H9 (cell line): ENCODE measurements at regions not wholly inside any gene's neighbourhood (a gene's known extent, or its start where the extent isn't known, plus 50 kb on each side); places are given as distances from the start of the nearest gene placed in this dataset.

Experiments
- DNase-seq: peaks from one replicate; pipeline ENCODE4 v3.0.0-alpha.2; 2017
- H2AFZ ChIP-seq: one replicate; pipeline ENCODE4 v1.6.1; 2013; ENCODE audit warnings: mild to moderate bottlenecking, low read length, control low read depth, moderate library complexity
- H2AK5ac ChIP-seq: 2 replicates; pipeline ENCODE4 v1.6.1; 2013; ENCODE audit warnings: low read length, control low read depth, mixed read lengths; ENCODE audit not compliant: insufficient read length
- H2BK120ac ChIP-seq: one replicate; pipeline ENCODE4 v1.6.1; 2013; ENCODE audit warnings: low read depth, mild to moderate bottlenecking, low read length, control low read depth, inconsistent platforms; ENCODE audit not compliant: poor library complexity, severe bottlenecking
- H2BK12ac ChIP-seq: 2 replicates; pipeline ENCODE4 v1.6.1; 2013; ENCODE audit warnings: low read length, control low read depth, mixed read lengths, low read depth; ENCODE audit not compliant: insufficient read length
- H2BK15ac ChIP-seq: 2 replicates; pipeline ENCODE4 v1.6.1; 2013; ENCODE audit warnings: low read depth, low read length, control low read depth
- H2BK20ac ChIP-seq: one replicate; pipeline ENCODE4 v1.6.1; 2013; ENCODE audit warnings: low read depth, mild to moderate bottlenecking, low read length, control low read depth, inconsistent platforms; ENCODE audit not compliant: poor library complexity, severe bottlenecking
- H2BK5ac ChIP-seq: 2 replicates; pipeline ENCODE4 v1.6.1; 2013; ENCODE audit warnings: low read length, control low read depth, mixed read lengths; ENCODE audit not compliant: insufficient read length
- H3K14ac ChIP-seq: 2 replicates; pipeline ENCODE4 v1.6.1; 2013; ENCODE audit warnings: low read length, control low read depth; ENCODE audit not compliant: insufficient read depth
- H3K18ac ChIP-seq: 2 replicates; pipeline ENCODE4 v1.6.1; 2013; ENCODE audit warnings: low read depth, mild to moderate bottlenecking, mixed read lengths, low read length, control low read depth; ENCODE audit not compliant: insufficient read length
- H3K23ac ChIP-seq: 2 replicates; pipeline ENCODE4 v1.6.1; 2013; ENCODE audit warnings: low read length, control low read depth, mixed read lengths, low read depth; ENCODE audit not compliant: insufficient read length
- H3K23me2 ChIP-seq: 2 replicates; pipeline ENCODE4 v1.6.1; 2013; ENCODE audit warnings: low read depth, mild to moderate bottlenecking, mixed read lengths, low read length, control low read depth; ENCODE audit not compliant: insufficient read length, poor library complexity, severe bottlenecking
- H3K27ac ChIP-seq: 2 replicates; pipeline ENCODE4 v1.5.1; 2013; ENCODE audit warnings: low read length, control low read depth, mixed read lengths, low read depth; ENCODE audit not compliant: insufficient read length
- H3K27me3 ChIP-seq: 2 replicates; pipeline ENCODE4 v1.6.1; 2013; ENCODE audit warnings: low read length, control low read depth, inconsistent platforms; ENCODE audit not compliant: insufficient read depth
- H3K4ac ChIP-seq: 2 replicates; pipeline ENCODE4 v1.6.1; 2013; ENCODE audit warnings: low read depth, mild to moderate bottlenecking, control low read depth, inconsistent platforms, low read length, moderate library complexity
- H3K4me1 ChIP-seq: 2 replicates; pipeline ENCODE4 v1.6.1; 2013; ENCODE audit warnings: low read length, control low read depth, inconsistent platforms; ENCODE audit not compliant: insufficient read depth
- H3K4me2 ChIP-seq: 2 replicates; pipeline ENCODE4 v1.6.1; 2013; ENCODE audit warnings: low read length, control low read depth, mixed read lengths; ENCODE audit not compliant: insufficient read length, insufficient read depth
- H3K56ac ChIP-seq: 2 replicates; pipeline ENCODE4 v1.6.1; 2013; ENCODE audit warnings: low read depth, mild to moderate bottlenecking, mixed read lengths, low read length, control low read depth; ENCODE audit not compliant: insufficient read length
- H3K79me1 ChIP-seq: 2 replicates; pipeline ENCODE4 v1.6.1; 2013; ENCODE audit warnings: low read depth, mild to moderate bottlenecking, moderate library complexity, low read length, control low read depth, inconsistent platforms; ENCODE audit not compliant: insufficient read depth, poor library complexity, severe bottlenecking
- H3K79me2 ChIP-seq: 2 replicates; pipeline ENCODE4 v1.6.1; 2013; ENCODE audit warnings: low read length, control low read depth, inconsistent platforms; ENCODE audit not compliant: insufficient read depth
- H3K9ac ChIP-seq: 2 replicates; pipeline ENCODE4 v1.6.1; 2013; ENCODE audit warnings: low read length, control low read depth, mixed read lengths; ENCODE audit not compliant: insufficient read length; ENCODE audit errors: extremely low read depth
- H3K9me3 ChIP-seq: one replicate; pipeline ENCODE4 v1.6.1; 2013; ENCODE audit warnings: low read depth, low read length, inconsistent platforms; ENCODE audit not compliant: control insufficient read depth
- H3T11ph ChIP-seq: one replicate; pipeline ENCODE4 v1.6.1; 2013; ENCODE audit warnings: mild to moderate bottlenecking, low read length, control low read depth, inconsistent platforms
- H4K20me1 ChIP-seq: one replicate; pipeline ENCODE4 v1.6.1; 2013; ENCODE audit not compliant: control insufficient read depth, insufficient read length, insufficient read depth
- H4K5ac ChIP-seq: 2 replicates; pipeline ENCODE4 v1.6.1; 2013; ENCODE audit warnings: low read depth, mild to moderate bottlenecking, mixed read lengths, low read length, control low read depth; ENCODE audit not compliant: insufficient read length
- H4K8ac ChIP-seq: replicated peaks from 2 replicates; pipeline ENCODE4 v1.6.1; 2013; ENCODE audit warnings: low read length, control low read depth, mixed read lengths, low read depth; ENCODE audit not compliant: insufficient read length
- H4K91ac ChIP-seq: 2 replicates; pipeline ENCODE4 v1.6.1; 2013; ENCODE audit warnings: low read depth, mild to moderate bottlenecking, moderate library complexity, mixed read lengths, low read length, control low read depth; ENCODE audit not compliant: insufficient read length
- H3K27ac Mint-ChIP-seq, 3 experiments: 2 replicates in 2 of 3; 3 replicates in 1 of 3; pipeline ENCODE4 v1.8.0; 2020 to 2021; ENCODE audit warnings: mixed read lengths in 3 of 3, mild to moderate bottlenecking in 1 of 3, moderate library complexity in 1 of 3
- H3K27me3 Mint-ChIP-seq: 2 replicates; pipeline ENCODE4 v1.8.0; 2021; ENCODE audit warnings: low read depth, mild to moderate bottlenecking, moderate library complexity, mixed read lengths
- H3K36me3 Mint-ChIP-seq, 3 experiments: 2 replicates in 2 of 3; 3 replicates in 1 of 3; pipeline ENCODE4 v1.8.0; 2020 to 2021; ENCODE audit warnings: low read depth in 3 of 3, mixed read lengths in 3 of 3; ENCODE audit not compliant: insufficient read depth in 1 of 3
- H3K4me1 Mint-ChIP-seq, 2 experiments: 2 replicates each; pipeline ENCODE4 v1.8.0; 2020; ENCODE audit warnings: mixed read lengths in 2 of 2
- H3K4me3 Mint-ChIP-seq, 2 experiments: 2 replicates in 1 of 2; 3 replicates in 1 of 2; pipeline ENCODE4 v1.8.0; 2020 to 2021; ENCODE audit warnings: mild to moderate bottlenecking in 2 of 2, mixed read lengths in 2 of 2, moderate library complexity in 1 of 2
- H3K9me3 Mint-ChIP-seq, 2 experiments: 2 replicates in 1 of 2; 3 replicates in 1 of 2; pipeline ENCODE4 v1.8.0; 2020; ENCODE audit warnings: mild to moderate bottlenecking in 2 of 2, mixed read lengths in 2 of 2, moderate library complexity in 1 of 2
- WGBS: extraction: QIAGEN DNeasy Blood & Tissue Kit; methylation state at CpG from one replicate; pipeline ENCODE4 v1.1.7; 2013; ENCODE audit warnings: missing lambda C conversion rate, low lambda C conversion rate, mixed read lengths; ENCODE audit not compliant: insufficient read length; ENCODE audit errors: extremely low coverage; 5-methylcytosine and 5-hydroxymethylcytosine counted together
- TF ChIP-seq, protein P1 (sequence below): fragments of 200-600 bp; sonication (generic); conservative IDR thresholded peaks from 3 replicates; pipeline ENCODE4 v1.8.0; 2021; ENCODE audit warnings: antibody characterized with exemption, mild to moderate bottlenecking

DNA sequence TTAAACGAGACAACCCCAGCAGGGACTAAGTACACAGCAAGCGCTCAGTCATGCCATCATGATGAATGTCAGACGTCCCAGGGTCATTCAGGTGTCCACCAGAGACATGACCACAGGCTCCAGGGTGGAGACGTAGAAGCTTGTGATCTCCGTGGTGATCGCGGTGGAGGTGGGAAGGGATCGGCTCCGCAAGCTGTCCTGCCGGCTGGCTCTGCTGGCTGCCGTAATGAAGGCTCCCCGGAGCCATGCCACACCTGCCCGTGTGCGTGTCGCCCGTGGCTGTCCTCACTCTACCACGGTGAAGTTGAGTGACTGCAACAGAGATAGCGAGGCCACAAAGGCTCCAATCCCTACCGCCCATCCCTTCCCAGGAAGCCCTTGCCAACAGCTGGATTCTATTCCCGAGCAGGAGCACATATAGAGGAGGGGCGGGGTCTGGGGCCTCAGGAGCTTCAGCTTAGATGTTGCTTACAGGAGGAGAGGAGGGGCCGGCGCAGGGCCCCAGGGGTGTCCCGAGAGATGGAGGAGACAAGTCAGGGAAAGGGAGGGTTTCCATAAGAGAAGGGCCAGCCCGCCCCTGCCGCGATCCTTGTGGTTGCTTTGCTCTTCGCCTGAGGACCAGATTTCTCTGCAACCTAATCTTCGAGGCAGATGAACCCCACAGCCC is 332.6 kb upstream of the SFSWAP start:
- Histone ChIP-seq H2AFZ (no peak overlapping the region), H3K27me3 (no peaks in the 10 kb centered on the region; the same call in 1 of the 2 replicates), H3K23ac (no peak overlapping the region), H3K4ac (no peak overlapping the region), H3T11ph (no peak overlapping the region), H4K5ac (no peak overlapping the region), H4K91ac (no peak overlapping the region), H3K9me3 (no peaks in the 10 kb centered on the region), H3K79me2 (no peaks in the 10 kb centered on the region), H3K4me1 (no peaks in the 10 kb centered on the region), H3K56ac (no peak overlapping the region), H3K4me2 (no peak overlapping the region), H3K9ac (no peak overlapping the region), H3K23me2 (no peaks in the 10 kb centered on the region), H4K20me1 (no peaks in the 10 kb centered on the region), H3K27ac (no peak overlapping the region), H2BK5ac (no peak overlapping the region), H3K14ac (no peak overlapping the region), H2BK12ac (no peak overlapping the region), H2AK5ac (no peak overlapping the region), H3K79me1 (no peaks in the 10 kb centered on the region), H2BK20ac (no peak overlapping the region), H2BK15ac (no peak overlapping the region), H4K8ac (no peak overlapping the region), H2BK120ac (no peak overlapping the region), H3K18ac (no peak overlapping the region)
- H3K36me3 Mint-ChIP-seq = no peaks in the 10 kb centered on the region
- H3K9me3 Mint-ChIP-seq = peaks cover 0 to 4% of the 10 kb centered on the region in 2 experiments; a peak in 1 of 5 replicates
- whole genome bisulfite sequencing = no CpG with 5 or more reads among the region's 29 CpGs
- TF ChIP-seq, protein P1, sequence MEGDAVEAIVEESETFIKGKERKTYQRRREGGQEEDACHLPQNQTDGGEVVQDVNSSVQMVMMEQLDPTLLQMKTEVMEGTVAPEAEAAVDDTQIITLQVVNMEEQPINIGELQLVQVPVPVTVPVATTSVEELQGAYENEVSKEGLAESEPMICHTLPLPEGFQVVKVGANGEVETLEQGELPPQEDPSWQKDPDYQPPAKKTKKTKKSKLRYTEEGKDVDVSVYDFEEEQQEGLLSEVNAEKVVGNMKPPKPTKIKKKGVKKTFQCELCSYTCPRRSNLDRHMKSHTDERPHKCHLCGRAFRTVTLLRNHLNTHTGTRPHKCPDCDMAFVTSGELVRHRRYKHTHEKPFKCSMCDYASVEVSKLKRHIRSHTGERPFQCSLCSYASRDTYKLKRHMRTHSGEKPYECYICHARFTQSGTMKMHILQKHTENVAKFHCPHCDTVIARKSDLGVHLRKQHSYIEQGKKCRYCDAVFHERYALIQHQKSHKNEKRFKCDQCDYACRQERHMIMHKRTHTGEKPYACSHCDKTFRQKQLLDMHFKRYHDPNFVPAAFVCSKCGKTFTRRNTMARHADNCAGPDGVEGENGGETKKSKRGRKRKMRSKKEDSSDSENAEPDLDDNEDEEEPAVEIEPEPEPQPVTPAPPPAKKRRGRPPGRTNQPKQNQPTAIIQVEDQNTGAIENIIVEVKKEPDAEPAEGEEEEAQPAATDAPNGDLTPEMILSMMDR = no peak
- H3K4me3 Mint-ChIP-seq = no peak overlapping the region
- H3K4me1 Mint-ChIP-seq = peaks cover 5 to 22% of the 10 kb centered on the region in 2 experiments
- H3K27me3 Mint-ChIP-seq = no peaks in the 10 kb centered on the region
- no peak overlapping the region for H3K27ac Mint-ChIP-seq
- peak; percentile 25 for DNase-seq
